Esophagus squamous epithelium (tissue), 4 donors: ENCODE measurements at regions not wholly inside any gene's neighbourhood (a gene's known extent, or its start where the extent isn't known, plus 50 kb on each side); places are given as distances from the start of the nearest gene placed in this dataset.

Experiments used
- CTCF ChIP-seq, 6 experiments: fragments of 450-650 bp in 4 of 6; fragments of 200-600 bp in 2 of 6; sonication (generic) in 2 of 6; IDR thresholded peaks; one replicate each; pipeline ENCODE4 v1.5.1; 2016 to 2019; ENCODE audit warnings: antibody characterized with exemption in 6 of 6, mild to moderate bottlenecking in 4 of 6, moderate library complexity in 4 of 6
- POLR2A ChIP-seq, 4 donors: fragments of 450-650 bp; IDR thresholded peaks; one replicate each; pipeline ENCODE4 v1.6.1; 2017; ENCODE audit warnings: antibody characterized with exemption in 4 of 4, mild to moderate bottlenecking in 4 of 4, moderate library complexity in 3 of 4

GRCh38 chr2:146147448-146148012 is 1627.6 kb upstream of the ZEB2 start:
- TF ChIP-seq CTCF (IDR thresholded peaks at IDR 0.05) (no peak), POLR2A (IDR thresholded peaks at IDR 0.05) (no peak)
